ENCODE measurements at regions not wholly inside any gene's neighbourhood (a gene's known extent, or its start where the extent isn't known, plus 50 kb on each side); places are given as distances from the start of the nearest gene placed in this dataset.

- DNase-seq = no peak
These were observed 161.4 kb upstream of the MTNR1B start for GRCh38 chr11:92808022-92808421.

- no peak for DNase-seq
These were observed 158.9 kb upstream of the MTNR1B start for GRCh38 chr11:92810423-92811064.

GRCh38 chr11:92811341-92811740 lies 158.1 kb upstream of the MTNR1B start:
- no peak for DNase-seq

GRCh38 chr11:92812841-92813240 lies 156.6 kb upstream of the MTNR1B start:
- no peak for DNase-seq

- no peak for DNase-seq
These were observed 149.6 kb upstream of the MTNR1B start for GRCh38 chr11:92819830-92820229.

- no peak for DNase-seq
These were observed 148.6 kb upstream of the MTNR1B start for GRCh38 chr11:92820860-92821259.

GRCh38 chr11:92822410-92822809 lies 147.0 kb upstream of the MTNR1B start:
- no peak for DNase-seq

GRCh38 chr11:92826136-92826535 lies 143.3 kb upstream of the MTNR1B start:
- DNase-seq = no peak

GRCh38 chr11:92826603-92827002 lies 142.8 kb upstream of the MTNR1B start:
- no peak for DNase-seq

- DNase-seq = no peak
These were observed 142.3 kb upstream of the MTNR1B start for GRCh38 chr11:92827132-92827531.

- DNase-seq = no peak
These were observed 140.9 kb upstream of the MTNR1B start for GRCh38 chr11:92828556-92828955.

GRCh38 chr11:92829121-92829520 lies 140.3 kb upstream of the MTNR1B start:
- no peak for DNase-seq

- no peak for DNase-seq
These were observed 139.8 kb upstream of the MTNR1B start for GRCh38 chr11:92829671-92830070.

GRCh38 chr11:92830377-92831155 lies 138.9 kb upstream of the MTNR1B start:
- DNase-seq = no peak

- DNase-seq = no peak
These were observed 135.0 kb upstream of the MTNR1B start for GRCh38 chr11:92834296-92835020.

GRCh38 chr11:92837595-92837994 lies 131.9 kb upstream of the MTNR1B start:
- no peak for DNase-seq

- DNase-seq = no peak
These were observed 130.6 kb upstream of the MTNR1B start for GRCh38 chr11:92838759-92839310.

GRCh38 chr11:92839450-92839849 lies 130.0 kb upstream of the MTNR1B start:
- no peak for DNase-seq

GRCh38 chr11:92841719-92842118 lies 127.7 kb upstream of the MTNR1B start:
- DNase-seq = no peak

- DNase-seq = no peak
These were observed 126.0 kb upstream of the MTNR1B start for GRCh38 chr11:92843455-92843854.

GRCh38 chr11:92844197-92844596 lies 125.3 kb upstream of the MTNR1B start:
- DNase-seq = no peak

- no peak for DNase-seq
These were observed 124.1 kb upstream of the MTNR1B start for GRCh38 chr11:92845390-92845789.

- DNase-seq = no peak
These were observed 123.6 kb upstream of the MTNR1B start for GRCh38 chr11:92845805-92846204.

Measured in activated CD4-positive, alpha-beta T cell treated with anti-CD3 and anti-CD28 coated beads, Interleukin-2, amount 50 U/mL, for 48 hours (primary cell).